Keratinocyte (primary cell): ENCODE measurements at regions not wholly inside any gene's neighbourhood (a gene's known extent, or its start where the extent isn't known, plus 50 kb on each side); places are given as distances from the start of the nearest gene placed in this dataset.

Source experiments
- DNase-seq: peaks from one replicate; pipeline ENCODE4 v3.0.0-alpha.2; 2011; ENCODE audit warnings: low read depth, missing footprints, low spot score
- FAIRE-seq: peaks from 2 replicates; lab custom pipeline; 2011; peaks lifted over from hg19 to GRCh38; lab: Jason Lieb, UNC
- H2AFZ ChIP-seq: 2 replicates; pipeline ENCODE4 v1.6.0; 2012; ENCODE audit warnings: low read length, control low read depth, inconsistent platforms; ENCODE audit not compliant: control insufficient read depth
- H3K27ac ChIP-seq: 2 replicates; pipeline ENCODE4 v1.5.1; 2011; ENCODE audit warnings: low read length; ENCODE audit not compliant: control insufficient read depth, insufficient read depth
- H3K27me3 ChIP-seq: 3 replicates; pipeline ENCODE4 v1.6.0; 2011; ENCODE audit warnings: low read length; ENCODE audit not compliant: control insufficient read depth, insufficient read depth; ENCODE audit errors: extremely low read depth
- H3K36me3 ChIP-seq, 2 experiments: 2 replicates in 1 of 2; 3 replicates in 1 of 2; pipeline ENCODE4 v1.5.1; 2011; ENCODE audit warnings: low read length in 2 of 2, mild to moderate bottlenecking in 1 of 2; ENCODE audit not compliant: control insufficient read depth in 2 of 2, insufficient read depth in 2 of 2; ENCODE audit errors: extremely low read depth in 1 of 2
- H3K4me1 ChIP-seq: 3 replicates; pipeline ENCODE4 v1.5.1; 2011; ENCODE audit warnings: low read length; ENCODE audit not compliant: control insufficient read depth, insufficient read depth; ENCODE audit errors: extremely low read depth
- H3K4me2 ChIP-seq: 3 replicates; pipeline ENCODE4 v1.6.0; 2011; ENCODE audit warnings: low read depth, low read length; ENCODE audit not compliant: control insufficient read depth, insufficient read depth; ENCODE audit errors: extremely low read depth
- H3K4me3 ChIP-seq, 3 experiments: fragments of 200-600 bp in 1 of 3; sonication (generic) in 1 of 3; 2 replicates in 2 of 3; 3 replicates in 1 of 3; pipeline ENCODE4 v1.5.1; 2011 to 2016; ENCODE audit warnings: low read length in 3 of 3, mild to moderate bottlenecking in 3 of 3, control low read depth in 2 of 3, inconsistent platforms in 1 of 3, low read depth in 1 of 3, mixed read lengths in 1 of 3, mixed run types in 1 of 3, moderate library complexity in 1 of 3; ENCODE audit not compliant: control insufficient read depth in 2 of 3, insufficient read depth in 2 of 3; ENCODE audit errors: extremely low read depth in 1 of 3
- H3K79me2 ChIP-seq: 2 replicates; pipeline ENCODE4 v1.6.0; 2012; ENCODE audit warnings: low read length; ENCODE audit not compliant: control insufficient read depth, insufficient read depth
- H3K9ac ChIP-seq: 3 replicates; pipeline ENCODE4 v1.6.0; 2011; ENCODE audit warnings: low read length; ENCODE audit not compliant: control insufficient read depth, insufficient read depth; ENCODE audit errors: extremely low read depth
- H3K9me1 ChIP-seq: 3 replicates; pipeline ENCODE4 v1.6.0; 2011; ENCODE audit warnings: low read length; ENCODE audit not compliant: control insufficient read depth, insufficient read depth; ENCODE audit errors: extremely low read depth
- H3K9me3 ChIP-seq: 2 replicates; pipeline ENCODE4 v1.5.1; 2012; ENCODE audit warnings: low read depth, low read length; ENCODE audit not compliant: control insufficient read depth
- H4K20me1 ChIP-seq: 3 replicates; pipeline ENCODE4 v1.6.0; 2011; ENCODE audit warnings: low read length; ENCODE audit not compliant: control insufficient read depth, insufficient read depth; ENCODE audit errors: extremely low read depth
- CTCF ChIP-seq, 3 experiments: IDR thresholded peaks in 1 of 3; conservative IDR thresholded peaks in 1 of 3; optimal IDR thresholded peaks in 1 of 3; 2 replicates in 2 of 3; 3 replicates in 1 of 3; pipeline versions ENCODE3 to v1.5.1; 2011; ENCODE audit warnings: low read length in 3 of 3, mild to moderate bottlenecking in 3 of 3, moderate library complexity in 2 of 3, control low read depth in 1 of 3, inconsistent platforms in 1 of 3; ENCODE audit not compliant: insufficient read depth in 2 of 3; ENCODE audit errors: extremely low read depth in 1 of 3
- EZH2 ChIP-seq: IDR thresholded peaks from one replicate; pipeline ENCODE4 v1.6.1; 2012; ENCODE audit warnings: inconsistent platforms, mild to moderate bottlenecking, low read length, moderate library complexity
- dilution Hi-C: fragments of 300-500 bp; cut with MboI; formaldehyde crosslinking; loops from one replicate; pipeline ENCODE4 v1.7.0; 2020; ENCODE audit warnings: low sequenced_read_pairs; ENCODE audit not compliant: extremely low pct_ligation_motif_present

GRCh38 chr6:24060982-24061754 lies 64.8 kb upstream of the NRSN1 start:
- Histone ChIP-seq H3K27ac (no peak overlapping the region), H3K27me3 (no peaks in the 10 kb centered on the region), H2AFZ (no peak overlapping the region), H3K9ac (no peak overlapping the region), H3K36me3 (no peaks in the 10 kb centered on the region), H4K20me1 (no peaks in the 10 kb centered on the region), H3K4me2 (no peak overlapping the region), H3K4me1 (no peaks in the 10 kb centered on the region), H3K79me2 (no peaks in the 10 kb centered on the region), H3K4me3 (no peak overlapping the region), H3K9me1 (no peaks in the 10 kb centered on the region), H3K9me3 (no peaks in the 10 kb centered on the region)
- dilution Hi-C loops, result no loop called here
- no peak for TF ChIP-seq EZH2
- TF ChIP-seq CTCF (optimal IDR thresholded peaks at IDR 0.05 in 1 of 3, IDR thresholded peaks at IDR 0.05 in 1 of 3, conservative IDR thresholded peaks at IDR 0.05 in 1 of 3; ENCODE audit: extremely low read depth in 1 of 3, insufficient read depth in 2 of 3, low read length in 3 of 3), result no peak
- DNase-seq (no peak), FAIRE-seq (no peak)

DNA sequence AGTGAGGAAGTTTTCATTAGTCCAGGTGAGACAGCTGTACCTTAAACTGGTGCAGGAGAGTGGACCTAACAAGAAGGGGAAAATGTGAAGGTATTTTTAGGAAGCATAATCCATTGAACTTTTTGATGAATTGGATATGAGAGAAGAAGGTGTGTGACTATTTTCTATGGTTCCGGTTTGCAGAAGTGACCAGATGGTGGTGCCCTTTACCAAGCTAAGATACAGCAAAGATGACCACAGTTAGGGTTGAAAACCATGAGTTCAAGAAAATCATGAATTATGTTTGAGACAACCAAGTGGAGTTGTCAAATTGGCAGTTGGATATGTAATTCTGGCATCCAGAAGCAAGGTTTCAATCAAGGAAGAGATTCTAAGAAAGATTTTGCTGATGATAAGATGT lies 61.9 kb upstream of the NRSN1 start:
- FAIRE-seq (no peak), DNase-seq (no peak)
- Histone ChIP-seq H3K27ac (no peak overlapping the region), H3K4me2 (no peak overlapping the region), H3K9me1 (no peaks in the 10 kb centered on the region), H3K4me3 (no peak overlapping the region), H3K4me1 (no peaks in the 10 kb centered on the region), H3K9me3 (no peaks in the 10 kb centered on the region), H2AFZ (no peak overlapping the region), H4K20me1 (no peaks in the 10 kb centered on the region), H3K9ac (no peak overlapping the region), H3K36me3 (no peaks in the 10 kb centered on the region), H3K27me3 (no peaks in the 10 kb centered on the region), H3K79me2 (no peaks in the 10 kb centered on the region)
- TF ChIP-seq EZH2 (no peak), CTCF (optimal IDR thresholded peaks at IDR 0.05 in 1 of 3, IDR thresholded peaks at IDR 0.05 in 1 of 3, conservative IDR thresholded peaks at IDR 0.05 in 1 of 3; ENCODE audit: extremely low read depth in 1 of 3, insufficient read depth in 2 of 3, low read length in 3 of 3) (peak in 2 of 3 experiments; percentile 11 to 15)
- dilution Hi-C loops, result no loop called here
